Esophagus muscularis mucosa (tissue), 3 donors: ENCODE measurements at regions not wholly inside any gene's neighbourhood (a gene's known extent, or its start where the extent isn't known, plus 50 kb on each side); places are given as distances from the start of the nearest gene placed in this dataset.

Experiments
- CTCF ChIP-seq, 3 experiments: fragments of 200-600 bp in 2 of 3; fragments of 450-650 bp in 1 of 3; sonication (generic) in 2 of 3; IDR thresholded peaks; one replicate each; pipeline ENCODE4 v1.5.1; 2017 to 2019; ENCODE audit warnings: antibody characterized with exemption in 3 of 3, mild to moderate bottlenecking in 2 of 3, moderate library complexity in 1 of 3
- POLR2A ChIP-seq: fragments of 450-650 bp; IDR thresholded peaks from one replicate; pipeline ENCODE4 v1.6.1; 2017; ENCODE audit warnings: antibody characterized with exemption, moderate library complexity, mild to moderate bottlenecking, low read depth
- POLR2AphosphoS5 ChIP-seq, 2 donors: sonication (generic); formaldehyde crosslinking; IDR thresholded peaks; one replicate each; pipeline ENCODE4 v1.6.1; 2017; ENCODE audit warnings: antibody characterized with exemption in 2 of 2

- TF ChIP-seq CTCF (IDR thresholded peaks at IDR 0.05) = no peak
- TF ChIP-seq POLR2AphosphoS5 (IDR thresholded peaks at IDR 0.05) = no peak
- TF ChIP-seq POLR2A = no peak
Observed at GRCh38 chr12:73221836-73222235, 949.7 kb downstream of the TRHDE start.
